GM19395 (cell line): ENCODE measurements at regions not wholly inside any gene's neighbourhood (a gene's known extent, or its start where the extent isn't known, plus 50 kb on each side); places are given as distances from the start of the nearest gene placed in this dataset.

Experiments used
- ATAC-seq: cut with Tn5 transposase; IDR thresholded peaks from one replicate; pipeline ENCODE4 v1.9.1; 2021; ENCODE audit warnings: mild to moderate bottlenecking, moderate library complexity; ENCODE audit not compliant: unreplicated experiment

DNA sequence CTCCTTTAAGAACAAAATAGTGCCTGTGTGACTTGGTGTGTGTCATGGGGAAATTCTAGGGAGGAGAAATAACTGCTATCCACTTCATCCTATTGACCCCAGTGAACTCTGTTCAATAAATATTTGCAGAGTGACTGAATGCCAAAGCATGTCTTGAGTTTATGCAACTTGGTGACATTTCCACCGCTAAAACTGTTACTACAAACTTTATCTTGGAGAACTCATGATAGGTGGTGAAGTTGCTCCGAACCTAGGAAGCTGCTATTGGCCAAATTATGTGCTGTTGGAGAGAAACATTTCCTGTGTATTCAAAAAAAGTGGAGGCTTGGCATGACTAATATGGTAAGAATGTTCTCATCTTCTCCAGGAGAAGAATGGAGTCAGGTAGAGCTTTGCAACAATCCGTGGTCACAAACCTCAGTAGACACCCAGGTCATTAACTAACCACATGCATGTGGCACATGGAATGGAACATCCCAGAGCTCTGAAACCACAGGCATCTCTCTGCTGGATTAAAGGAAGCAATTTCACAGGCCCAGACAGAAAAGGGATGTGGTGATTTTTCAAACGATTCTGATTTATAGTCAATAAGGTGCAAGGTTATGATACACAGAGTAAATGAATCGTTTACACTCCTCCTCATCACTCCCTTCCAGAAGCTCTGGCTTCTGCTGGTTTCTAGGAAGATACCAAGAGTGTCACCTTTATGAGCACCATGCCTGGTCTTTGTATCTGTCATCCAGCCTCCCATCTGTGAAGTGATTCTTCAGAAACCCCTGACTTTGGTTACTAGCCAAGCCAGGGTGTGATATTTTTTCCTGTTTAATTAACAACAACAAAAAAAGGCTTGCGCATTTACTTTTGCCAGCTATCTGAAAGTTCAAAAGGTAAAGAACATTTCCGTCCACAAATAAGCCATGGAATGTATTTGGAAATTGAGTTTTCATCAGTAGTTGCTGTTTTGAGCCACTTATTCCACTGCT lies 361.1 kb downstream of the TGFB2 start:
- ATAC-seq: no peak

- ATAC-seq: no peak
Observed at GRCh38 chr1:218711001-218711400, 365.9 kb downstream of the TGFB2 start.

DNA sequence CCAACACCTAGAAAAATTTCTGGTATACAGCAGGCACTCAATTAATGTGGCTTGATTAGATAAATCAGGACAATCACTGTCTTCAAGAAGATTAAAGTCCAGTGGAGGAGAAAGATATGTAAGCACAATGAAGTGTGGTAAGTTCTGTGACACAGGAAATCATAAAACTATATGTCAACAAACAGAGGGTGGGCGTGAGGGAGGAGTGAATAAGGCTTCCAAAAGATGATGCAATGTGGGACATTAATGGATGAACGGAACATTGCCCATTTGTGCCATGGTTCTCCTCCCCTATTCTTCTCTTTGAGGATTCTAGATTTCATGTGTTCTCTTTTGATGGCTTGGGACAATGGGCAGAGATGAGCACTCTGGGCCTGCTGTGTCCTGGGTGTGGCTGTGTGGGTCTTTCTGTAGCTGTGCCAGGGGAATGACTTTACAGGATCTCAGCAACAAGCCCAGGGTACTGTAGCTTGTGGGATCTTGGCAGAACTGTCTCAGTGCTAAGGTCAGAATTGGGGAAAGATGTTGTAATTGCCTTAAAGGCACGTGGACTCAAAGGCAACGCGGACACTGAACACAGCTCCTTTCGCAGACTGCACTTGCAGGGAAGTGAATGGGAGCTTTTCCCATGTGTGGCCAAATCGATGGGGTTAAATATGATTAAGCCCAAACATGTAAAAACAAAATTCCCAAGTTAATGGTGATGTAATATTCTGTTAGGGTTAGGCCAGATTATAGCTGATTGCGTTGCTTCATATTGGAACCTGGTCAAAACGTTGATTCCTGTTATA lies 366.9 kb downstream of the TGFB2 start:
- ATAC-seq: no peak

DNA sequence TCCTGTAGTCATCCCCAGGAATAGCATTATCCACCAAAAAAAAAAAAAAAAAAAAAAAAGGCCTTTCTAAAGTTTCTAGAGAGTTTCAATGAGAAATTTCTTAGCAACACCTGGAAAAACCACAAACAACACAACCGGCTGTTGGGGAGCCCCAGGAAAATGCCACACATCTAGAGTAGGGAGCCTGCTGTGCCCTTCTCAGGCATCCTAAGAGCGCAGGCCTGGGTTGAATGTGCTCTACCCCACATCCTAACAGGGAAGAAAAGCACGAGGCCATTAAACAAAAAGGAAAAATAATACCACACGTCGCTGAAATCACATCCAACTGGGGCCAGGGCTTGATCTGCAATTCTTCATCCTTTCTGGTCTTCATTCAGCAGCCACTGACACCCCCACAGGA lies 367.5 kb downstream of the TGFB2 start:
- no peak for ATAC-seq

- no peak for ATAC-seq
Observed at GRCh38 chr1:218715961-218716669, 371.0 kb downstream of the TGFB2 start.

GRCh38 chr1:218717575-218717974 lies 372.4 kb downstream of the TGFB2 start:
- no peak for ATAC-seq

DNA sequence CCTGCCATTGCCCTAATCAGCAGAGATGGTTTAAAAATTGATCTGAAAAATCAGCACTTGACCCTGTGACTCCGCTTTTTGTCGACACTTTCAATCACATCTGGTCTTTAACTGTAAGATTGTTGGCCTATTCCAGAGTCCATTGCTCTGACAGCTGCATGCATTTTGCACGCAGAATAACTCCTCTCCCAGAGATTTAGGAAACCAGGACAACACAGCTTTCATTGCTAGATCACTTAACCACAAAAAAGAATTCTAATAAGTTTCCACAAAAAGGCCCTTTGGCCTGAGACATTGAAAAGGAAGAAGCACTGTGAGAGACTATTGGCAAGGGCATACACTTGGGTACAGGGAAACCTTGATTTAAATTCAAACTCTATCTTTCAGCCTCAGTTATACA lies 373.1 kb downstream of the TGFB2 start:
- no peak for ATAC-seq

GRCh38 chr1:218718977-218719376 lies 373.8 kb downstream of the TGFB2 start:
- no peak for ATAC-seq

DNA sequence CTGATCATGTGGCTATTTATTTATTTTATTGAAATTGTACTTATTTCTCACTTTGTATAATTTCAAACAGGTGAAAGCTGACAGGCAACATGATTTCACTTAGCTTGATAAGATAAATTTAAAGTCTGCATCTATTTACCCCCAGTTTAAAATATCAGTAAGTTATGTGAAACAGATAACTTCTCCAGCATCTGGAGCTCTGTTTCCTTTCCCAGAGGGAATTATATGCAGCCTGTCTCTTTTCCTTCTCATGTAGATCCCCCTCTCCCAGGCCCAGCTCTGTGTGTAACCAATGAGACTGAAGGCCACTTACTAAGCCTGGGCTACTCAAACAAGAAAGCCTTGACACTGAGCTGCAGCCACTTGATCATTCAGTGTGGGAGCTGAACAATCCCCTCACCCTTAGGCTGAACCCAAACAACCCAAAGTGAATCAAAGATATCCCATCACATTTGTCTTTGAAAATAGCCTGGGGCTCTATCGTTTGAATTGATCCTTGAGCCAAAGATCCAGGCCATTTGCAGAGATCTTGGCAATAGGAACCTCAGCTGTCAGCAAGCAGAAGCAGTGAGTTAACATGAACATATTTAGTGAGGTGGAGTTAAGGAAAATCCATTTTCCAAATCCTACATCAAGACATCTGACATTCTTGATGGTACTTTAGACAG lies 383.9 kb downstream of the TGFB2 start:
- ATAC-seq: no peak

GRCh38 chr1:218735436-218736032 lies 390.4 kb downstream of the TGFB2 start:
- no peak for ATAC-seq

- no peak for ATAC-seq
Observed at GRCh38 chr1:218739426-218739825, 394.3 kb downstream of the TGFB2 start.

- ATAC-seq: no peak
Observed at GRCh38 chr1:218741852-218742251, 396.7 kb downstream of the TGFB2 start.

DNA sequence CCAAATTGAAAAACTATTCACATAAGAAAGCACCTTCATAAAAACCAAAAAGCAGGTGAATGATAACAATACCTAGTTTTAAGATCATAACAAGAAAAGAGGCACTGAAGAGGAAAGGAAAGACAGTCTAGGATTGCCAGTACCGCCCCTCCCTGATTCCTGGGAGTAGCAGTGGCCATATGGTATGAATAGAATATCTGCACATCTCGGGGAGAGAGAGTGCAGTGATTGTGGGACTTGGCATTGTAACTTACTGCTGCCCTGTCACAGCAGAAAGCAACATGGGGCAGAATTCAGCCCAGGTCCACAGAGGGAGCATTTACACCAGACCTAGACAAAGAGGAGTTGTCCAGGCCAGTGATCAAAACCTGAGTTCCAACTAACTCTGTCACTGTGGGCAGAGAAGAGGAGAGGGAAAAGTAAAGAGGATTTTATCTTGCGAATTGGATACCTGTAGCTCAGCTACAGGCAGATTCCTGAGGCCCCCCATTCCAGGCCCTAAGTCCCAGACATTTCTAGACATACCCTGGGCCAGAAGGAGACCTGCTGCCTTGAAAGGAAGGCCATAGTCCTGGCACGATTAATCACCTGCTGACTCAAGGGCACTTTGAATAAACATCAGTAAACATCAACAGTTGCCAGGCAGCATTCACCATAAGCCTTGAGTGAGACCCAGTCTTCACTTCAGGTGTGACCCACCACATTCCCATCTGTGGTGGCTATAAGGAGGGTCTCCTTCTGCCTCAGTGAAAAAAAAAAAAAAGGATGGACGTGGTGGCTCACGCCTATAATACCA lies 397.5 kb downstream of the TGFB2 start:
- ATAC-seq: no peak

DNA sequence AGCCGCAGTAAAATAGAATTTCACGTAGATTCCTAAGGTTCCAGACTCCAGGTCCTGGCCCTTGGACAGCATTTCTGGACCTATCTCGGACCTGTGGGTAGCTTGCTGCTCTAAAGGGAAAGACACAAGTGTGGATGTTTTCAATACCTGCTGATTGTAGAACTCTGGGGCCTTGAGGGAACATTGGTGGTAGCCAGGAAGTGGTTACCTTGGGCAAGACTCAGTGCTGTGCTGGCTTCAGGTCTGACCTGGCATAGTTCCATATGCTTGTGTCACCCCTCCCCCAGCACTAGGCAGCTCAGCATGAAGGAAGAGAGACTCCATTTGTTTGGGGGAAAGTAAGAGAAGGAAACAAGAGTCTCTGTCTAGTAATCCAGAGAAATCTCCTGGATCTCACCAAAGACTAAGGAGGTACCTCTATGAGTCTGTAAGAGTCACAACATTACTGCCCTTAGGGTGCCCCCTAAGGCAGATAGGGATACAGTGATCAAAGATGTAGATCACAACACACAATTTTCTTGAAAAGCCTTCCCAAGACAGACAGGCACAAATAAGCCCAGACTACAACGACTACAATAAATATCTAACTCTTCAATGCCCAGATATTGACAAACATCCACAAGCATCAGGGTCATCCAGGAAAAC lies 398.8 kb downstream of the TGFB2 start:
- no peak for ATAC-seq

DNA sequence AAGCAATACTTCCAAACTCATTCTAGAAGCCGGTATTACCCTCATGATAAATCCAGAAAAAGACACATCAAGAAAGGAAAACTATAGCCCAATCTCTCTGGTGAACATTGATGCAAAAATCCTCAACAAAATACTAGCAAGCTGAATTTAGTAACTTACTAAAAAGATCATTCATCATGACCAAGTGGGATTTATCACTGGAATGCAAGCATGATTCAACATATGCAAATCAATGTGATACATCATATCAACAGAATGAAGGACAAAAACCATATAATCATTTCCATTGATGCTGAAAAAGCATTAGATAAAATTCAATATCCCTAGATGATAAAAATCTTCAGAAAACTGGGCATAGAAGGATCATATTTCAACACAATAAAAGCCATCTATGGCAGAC lies 402.9 kb downstream of the TGFB2 start:
- ATAC-seq: no peak

DNA sequence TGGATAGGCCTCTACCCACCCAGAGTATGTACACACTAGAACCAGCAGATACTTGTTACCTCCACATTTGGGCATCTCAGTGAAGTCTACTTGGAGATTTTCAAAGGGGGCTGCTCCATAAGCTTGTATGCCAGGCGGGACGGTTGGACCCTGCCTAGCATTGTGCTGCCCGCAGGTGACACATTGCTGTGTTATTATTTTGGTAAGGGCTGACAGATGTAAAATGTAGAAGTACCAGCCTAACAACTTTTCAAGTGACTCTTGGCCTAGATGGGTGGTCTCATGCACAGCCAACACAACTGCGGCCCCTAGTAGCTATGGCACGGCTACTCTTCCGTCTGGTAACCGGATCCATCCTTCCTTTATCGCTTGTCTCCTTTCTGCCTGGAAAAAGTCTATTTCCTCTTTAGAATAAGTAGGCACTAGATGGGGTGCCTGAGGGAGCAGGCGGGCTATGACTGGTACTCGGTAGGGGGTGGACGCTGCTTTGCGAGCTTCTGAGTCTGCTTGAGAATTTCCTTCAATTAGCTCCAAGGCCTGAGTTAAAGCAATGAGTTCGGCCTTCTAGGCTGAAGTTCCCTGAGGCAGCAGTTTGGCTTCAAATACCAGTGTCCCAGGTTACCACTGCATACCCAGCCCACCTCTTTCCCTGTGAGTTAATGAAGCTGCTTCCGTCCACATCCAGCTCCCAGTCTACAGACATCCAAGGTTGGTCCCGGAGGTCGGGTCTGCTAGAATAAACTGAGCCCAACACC lies 405.3 kb downstream of the TGFB2 start:
- no peak for ATAC-seq

DNA sequence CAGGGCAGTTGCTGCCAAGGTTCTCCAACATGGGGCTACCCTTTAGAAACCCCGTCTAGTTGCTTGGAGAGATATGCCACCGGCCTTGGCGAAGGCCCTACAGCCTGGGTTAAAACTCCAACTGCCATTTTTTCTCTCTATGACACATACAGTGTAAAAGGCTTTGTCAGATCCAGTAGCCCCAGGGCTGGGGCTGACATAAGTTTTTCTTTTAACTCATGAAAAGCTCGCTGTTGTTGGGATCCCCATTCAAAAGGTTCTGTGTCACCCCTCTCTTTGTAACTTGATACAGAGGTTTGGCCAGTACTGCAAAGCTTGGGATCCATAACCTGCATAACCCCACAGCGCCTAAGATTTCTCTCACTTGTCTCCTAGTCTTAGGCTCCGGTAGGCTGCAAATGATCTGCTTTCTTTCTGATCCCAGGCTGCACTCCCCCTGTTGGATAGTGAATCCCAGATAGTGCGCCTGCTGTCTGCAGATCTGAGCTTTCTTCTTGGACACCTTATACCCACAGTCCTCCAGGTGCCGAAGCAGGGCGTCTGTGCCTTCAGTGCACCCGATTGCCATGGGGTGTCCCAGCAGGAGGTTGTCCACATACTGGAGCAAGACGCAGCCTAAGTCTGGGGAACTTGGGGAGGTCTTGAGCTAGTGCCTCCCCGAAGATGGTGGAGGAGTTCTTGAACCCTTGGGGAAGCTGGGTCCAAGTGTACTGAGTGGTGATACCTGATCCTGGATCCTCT lies 406.2 kb downstream of the TGFB2 start:
- no peak for ATAC-seq

- ATAC-seq: no peak
Observed at GRCh38 chr1:218752126-218752525, 407.0 kb downstream of the TGFB2 start.
